Hindlimb muscle (tissue), 1 donor: ENCODE measurements at regions not wholly inside any gene's neighbourhood (a gene's known extent, or its start where the extent isn't known, plus 50 kb on each side); places are given as distances from the start of the nearest gene placed in this dataset.
"Not testable (repeated sequence)": the region's sequence is repeated elsewhere in the genome, so short reads cannot be mapped to it uniquely, and the experiment has no call there.

Experiments
- DNase-seq: peaks from one replicate; pipeline ENCODE4 v3.0.0-alpha.2; 2013

DNA sequence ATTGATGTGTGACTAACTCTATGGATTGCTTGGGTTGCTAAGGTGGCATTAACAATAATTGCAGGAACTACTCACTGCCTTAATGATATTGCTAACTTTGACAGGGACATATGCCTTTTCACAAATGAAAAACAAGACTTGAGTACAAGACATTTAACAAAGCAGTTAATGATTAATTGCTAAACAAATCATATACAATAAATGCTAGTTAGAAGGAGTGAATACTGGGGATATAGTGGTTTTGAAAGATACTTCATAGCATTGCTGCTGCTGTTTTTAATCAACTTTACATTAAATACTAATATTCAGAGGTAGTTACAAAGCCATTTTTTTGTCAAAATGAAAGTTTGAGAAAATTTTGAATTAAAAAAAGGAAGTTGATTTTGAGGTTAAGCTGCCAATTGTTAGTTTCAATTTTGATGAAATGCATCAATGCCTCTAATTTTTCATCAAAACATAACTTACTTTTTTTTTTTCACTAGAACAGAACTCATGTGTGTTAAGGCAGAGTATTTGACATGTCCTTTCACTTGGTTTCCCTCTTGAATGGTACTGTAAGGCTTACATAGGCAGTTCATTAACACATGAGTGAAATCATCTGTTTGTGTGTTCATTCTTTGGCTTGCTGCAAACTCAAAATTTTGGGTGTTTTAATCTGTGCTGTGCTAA lies 106.2 kb upstream of the SEMA3D start:
- DNase-seq: no peak

DNA sequence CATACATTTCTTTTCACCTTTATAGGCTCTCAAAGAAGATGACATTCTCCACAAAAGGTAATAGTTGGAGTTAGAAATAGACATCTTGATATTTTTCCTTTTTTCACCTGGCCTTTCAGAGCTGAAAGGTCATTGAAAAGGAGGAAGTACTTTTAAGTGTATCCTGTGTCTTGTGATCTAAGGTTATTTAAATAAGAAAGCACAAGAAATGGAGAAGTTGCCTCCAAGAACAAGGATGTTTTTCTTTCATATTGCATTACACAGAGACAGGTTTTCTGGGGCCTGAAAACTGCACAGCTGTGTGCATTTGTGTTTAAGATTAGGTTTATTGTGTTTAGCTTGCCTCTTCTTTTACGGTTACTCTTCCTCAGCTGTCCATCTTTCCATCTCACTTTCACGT lies 103.4 kb upstream of the SEMA3D start:
- no peak for DNase-seq

DNA sequence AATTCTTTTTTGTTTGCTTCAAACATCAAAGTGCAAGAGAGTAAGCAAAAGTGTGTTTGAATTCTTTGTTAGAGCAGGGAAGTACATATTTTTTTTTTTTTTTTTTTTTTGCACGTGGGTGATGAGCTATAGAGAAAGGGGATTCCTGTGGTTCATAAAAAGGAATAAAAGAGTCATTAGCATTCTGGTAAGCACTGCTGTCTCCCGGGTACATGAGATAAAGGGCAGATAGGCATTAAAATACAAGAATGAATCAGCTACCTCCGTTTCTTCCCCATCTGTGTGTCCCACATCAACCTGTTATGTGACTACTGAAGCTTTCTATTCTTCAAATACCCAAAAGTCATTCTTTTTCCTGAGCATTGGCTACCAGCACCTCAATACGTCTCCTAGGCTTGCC lies 102.4 kb upstream of the SEMA3D start:
- no peak for DNase-seq

DNA sequence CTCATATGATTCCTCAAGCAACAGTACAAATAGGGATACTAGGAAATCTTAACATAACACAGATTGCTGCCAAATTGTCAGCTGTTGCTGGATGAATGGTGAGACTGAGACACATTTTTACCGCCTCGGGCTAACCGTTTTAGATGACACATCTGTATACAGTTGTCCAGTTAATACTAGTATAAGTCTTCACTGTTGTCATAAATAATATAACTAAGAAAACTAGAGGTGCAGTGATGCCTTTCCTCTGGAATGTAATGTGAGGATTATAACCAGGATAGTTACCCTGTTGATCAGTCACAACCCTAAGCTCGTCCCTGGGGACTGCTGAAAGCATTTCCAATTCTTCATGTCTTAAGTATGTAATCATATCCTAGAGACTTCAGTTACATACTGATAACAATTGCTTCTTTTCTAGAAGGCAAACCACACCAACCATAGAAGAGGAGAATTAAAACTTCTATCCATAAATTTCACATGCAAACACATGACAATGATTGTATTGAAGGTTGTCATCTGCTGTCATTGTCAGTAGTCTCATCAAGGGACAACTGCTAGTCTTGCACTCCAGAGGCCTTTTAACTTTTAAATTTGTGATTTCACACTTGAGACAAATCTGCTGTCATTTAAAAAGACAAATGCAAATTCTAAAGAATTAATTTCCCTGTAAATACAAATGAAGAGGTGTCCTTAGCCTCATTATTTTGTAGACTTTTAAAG lies 100.4 kb upstream of the SEMA3D start:
- peak; percentile 11 for DNase-seq

DNA sequence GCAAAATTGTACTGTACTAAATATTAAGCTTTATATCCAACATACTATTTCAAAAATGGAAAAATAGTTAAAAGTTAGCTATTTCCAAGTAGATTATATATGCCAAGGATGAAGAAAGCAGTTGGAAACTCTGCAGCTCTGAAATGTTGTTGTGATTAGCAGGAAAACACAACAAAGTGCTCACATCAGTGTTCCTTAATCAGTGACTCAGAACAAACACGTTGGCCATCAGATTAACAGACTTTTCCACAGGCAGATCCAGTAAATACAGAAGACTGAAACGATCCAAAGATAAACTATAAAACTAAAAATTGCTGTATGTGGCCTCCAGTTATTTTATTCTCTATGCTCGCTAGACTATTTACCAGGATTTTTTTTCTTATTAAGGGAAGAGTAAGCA lies 99.6 kb upstream of the SEMA3D start:
- DNase-seq: peak; percentile 57

DNA sequence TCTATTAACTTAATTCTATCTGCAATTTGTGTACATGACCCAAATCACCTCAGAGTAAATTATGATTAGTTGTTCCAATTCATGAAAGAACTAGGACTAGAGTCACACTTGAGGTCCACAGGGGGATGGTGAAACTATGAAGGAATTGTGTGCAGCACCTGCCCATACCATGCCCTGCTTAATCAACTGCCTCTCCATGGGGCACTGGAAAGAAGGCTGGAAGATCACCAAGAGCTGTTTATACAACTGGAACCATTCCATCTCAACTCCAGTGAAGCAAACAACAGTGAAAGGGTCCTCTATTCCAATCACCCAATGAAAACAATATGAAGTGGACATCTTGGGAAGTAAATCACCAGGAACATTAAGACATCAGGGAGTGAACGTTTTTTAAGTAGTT lies 98.7 kb upstream of the SEMA3D start:
- DNase-seq: no peak

DNA sequence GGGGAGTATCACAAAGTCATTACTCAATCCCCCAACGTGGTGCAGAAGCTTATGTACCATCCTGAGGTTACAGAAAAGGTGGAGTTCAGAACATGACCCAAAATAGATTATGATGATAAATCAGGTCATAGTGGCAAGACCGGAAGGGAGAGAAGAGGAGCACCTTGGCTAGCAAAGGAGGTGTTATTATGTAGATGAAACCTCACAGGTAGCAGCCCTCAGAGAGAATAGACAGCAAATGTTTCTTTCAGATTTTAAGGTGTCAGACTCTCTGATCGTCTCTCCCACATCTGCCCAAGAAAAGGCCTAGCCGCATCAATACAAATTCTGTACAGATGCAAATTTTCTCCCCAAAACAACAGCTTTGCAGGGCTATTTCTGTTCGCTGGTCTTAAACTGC lies 88.3 kb upstream of the SEMA3D start:
- no peak for DNase-seq

DNA sequence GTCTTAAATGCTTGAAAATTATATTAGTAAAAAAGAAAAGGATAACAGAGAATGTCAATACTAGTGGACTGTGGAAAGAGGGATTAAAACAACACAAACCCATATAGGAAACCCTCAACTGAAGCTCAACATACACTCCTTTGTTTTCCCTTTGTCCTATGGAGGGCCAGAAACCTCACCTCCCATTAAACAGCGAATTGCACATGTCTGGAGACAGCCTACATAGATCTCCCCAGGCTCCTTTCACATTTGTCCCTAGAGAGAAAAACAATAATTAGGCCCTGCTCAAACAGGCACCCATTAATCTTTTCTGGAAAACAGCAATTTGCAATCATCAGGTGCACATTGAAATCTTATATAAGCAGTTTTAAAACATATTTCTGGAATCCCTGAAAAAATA lies 87.6 kb upstream of the SEMA3D start:
- no peak for DNase-seq

DNA sequence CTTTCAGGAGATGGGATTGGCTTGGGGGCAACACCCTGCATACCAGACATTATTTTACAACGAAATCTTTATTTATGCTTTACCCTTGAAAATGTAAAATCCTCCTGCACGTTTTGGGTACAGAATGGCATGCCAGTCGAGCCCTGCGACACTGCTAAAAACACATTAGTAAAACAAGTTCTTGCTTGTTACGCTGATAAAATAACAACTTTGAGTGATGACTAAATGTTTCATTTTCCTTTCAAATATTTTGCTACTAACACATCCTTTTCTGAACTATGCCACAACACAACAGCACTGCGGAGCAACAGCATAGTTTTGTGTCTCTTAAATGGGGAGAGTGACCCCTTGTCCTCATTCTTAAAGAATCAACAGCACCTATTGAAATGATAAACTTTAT lies 76.0 kb upstream of the SEMA3D start:
- DNase-seq: no peak

DNA sequence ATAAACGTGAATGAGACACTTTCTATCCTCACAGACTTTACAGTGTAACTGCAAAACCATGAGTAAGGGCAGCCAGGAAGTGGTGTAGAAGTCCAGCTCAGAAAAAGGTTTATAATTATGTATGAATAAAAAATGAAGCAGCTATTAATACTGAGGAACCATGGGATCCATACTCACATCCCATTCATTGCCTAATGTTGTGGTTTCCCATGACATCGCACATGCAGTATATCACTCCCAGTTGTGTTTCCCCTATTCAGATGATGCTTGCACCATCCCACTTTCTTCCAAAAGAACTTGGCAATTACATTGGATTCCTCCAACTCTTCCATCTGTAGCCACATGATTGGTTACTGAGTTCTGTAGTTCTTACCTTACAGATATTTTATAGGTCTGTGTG lies 74.5 kb upstream of the SEMA3D start:
- no peak for DNase-seq

DNA sequence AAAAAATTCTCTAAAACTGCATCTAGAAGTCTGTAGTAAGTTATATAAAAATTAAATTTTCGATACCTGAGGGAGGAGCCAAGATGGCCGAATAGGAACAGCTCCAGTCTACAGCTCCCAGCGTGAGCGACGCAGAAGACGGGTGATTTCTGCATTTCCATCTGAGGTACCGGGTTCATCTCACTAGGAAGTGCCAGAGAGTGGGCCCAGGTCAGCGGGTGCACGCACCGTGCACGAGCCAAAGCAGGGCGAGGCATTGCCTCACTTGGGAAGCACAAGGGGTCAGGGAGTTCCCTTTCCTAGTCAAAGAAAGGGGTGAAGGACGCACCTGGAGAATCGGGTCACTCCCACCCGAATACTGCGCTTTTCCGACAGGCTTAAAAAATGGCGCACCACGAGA lies 62.9 kb upstream of the SEMA3D start:
- not testable (repeated sequence) for DNase-seq

DNA sequence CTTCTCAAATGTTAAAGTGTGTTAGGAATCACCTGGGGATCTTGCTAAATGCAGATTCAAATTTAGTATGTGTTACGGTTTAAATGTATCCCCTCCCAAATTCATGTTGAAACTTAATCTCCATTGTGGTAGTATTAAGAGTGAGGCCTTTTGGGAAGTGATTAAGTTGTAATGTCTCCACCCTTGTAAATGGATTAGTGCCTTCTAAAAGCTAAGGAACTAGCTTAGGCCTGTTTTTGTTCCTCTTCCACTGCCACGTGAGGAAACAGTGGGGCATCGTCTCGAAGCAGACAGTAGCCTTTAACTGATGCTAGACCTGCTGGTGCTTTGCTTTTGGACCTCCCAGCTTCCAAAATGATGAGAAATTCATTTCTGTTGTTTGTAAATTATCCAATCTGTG lies 52.3 kb upstream of the SEMA3D start:
- DNase-seq: no peak

DNA sequence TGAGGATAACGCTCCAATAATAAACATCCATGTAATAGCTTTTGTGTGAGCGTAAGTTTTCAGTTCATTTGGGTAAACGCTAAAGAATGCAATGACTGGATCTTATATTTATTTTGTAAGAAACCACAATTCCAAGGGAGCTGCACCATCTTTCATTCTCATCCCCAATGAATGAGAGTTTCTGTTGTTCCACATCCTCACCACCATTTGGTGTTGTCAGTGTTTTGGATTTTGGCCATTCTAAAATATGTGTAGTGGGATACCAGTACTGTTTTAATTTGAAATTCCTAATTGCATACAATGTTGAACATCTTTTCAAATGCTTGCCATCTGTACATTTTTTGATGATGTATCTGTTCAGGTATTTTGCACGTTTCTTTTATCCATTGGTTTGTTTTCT lies 50.9 kb upstream of the SEMA3D start:
- no peak for DNase-seq
